OCI-LY3 (cell line): ENCODE measurements at regions not wholly inside any gene's neighbourhood (a gene's known extent, or its start where the extent isn't known, plus 50 kb on each side); places are given as distances from the start of the nearest gene placed in this dataset.
"Not testable (repeated sequence)": the region's sequence is repeated elsewhere in the genome, so short reads cannot be mapped to it uniquely, and the experiment has no call there.

Experiments
- EZH2phosphoT487 ChIP-seq: fragments of 200-600 bp; shearing (Covaris generic); IDR thresholded peaks from 2 replicates; pipeline ENCODE4 v1.6.1; 2018; ENCODE audit warnings: antibody characterized with exemption, mixed run types, low read depth
- TF ChIP-seq, protein P1 (sequence below): fragments of 200-600, 300-600 bp; sonication (generic); IDR thresholded peaks from 2 replicates; pipeline ENCODE4 v1.5.1; 2014; ENCODE audit warnings: antibody characterized with exemption, low read length, low read depth

DNA sequence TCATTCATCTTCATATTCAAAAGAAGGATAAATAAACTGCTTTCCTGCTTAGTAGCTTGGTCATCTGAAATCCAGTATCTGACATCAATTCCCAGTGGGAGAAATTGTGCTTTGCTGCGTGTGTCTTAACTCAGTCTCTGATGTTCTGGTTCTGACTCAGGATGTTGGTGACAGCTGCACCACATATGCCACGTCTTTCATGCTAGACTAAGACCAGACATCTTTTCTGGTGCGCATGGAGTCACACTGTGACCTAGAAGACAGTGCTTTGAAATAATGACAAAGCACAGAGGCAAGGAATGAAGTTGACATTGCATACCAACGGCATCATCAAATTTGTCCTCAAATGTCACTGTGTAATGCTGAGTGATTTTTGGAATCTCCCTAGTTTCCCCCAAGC, 308.8 kb upstream of the PLGLB1 start:
- TF ChIP-seq, protein P1, sequence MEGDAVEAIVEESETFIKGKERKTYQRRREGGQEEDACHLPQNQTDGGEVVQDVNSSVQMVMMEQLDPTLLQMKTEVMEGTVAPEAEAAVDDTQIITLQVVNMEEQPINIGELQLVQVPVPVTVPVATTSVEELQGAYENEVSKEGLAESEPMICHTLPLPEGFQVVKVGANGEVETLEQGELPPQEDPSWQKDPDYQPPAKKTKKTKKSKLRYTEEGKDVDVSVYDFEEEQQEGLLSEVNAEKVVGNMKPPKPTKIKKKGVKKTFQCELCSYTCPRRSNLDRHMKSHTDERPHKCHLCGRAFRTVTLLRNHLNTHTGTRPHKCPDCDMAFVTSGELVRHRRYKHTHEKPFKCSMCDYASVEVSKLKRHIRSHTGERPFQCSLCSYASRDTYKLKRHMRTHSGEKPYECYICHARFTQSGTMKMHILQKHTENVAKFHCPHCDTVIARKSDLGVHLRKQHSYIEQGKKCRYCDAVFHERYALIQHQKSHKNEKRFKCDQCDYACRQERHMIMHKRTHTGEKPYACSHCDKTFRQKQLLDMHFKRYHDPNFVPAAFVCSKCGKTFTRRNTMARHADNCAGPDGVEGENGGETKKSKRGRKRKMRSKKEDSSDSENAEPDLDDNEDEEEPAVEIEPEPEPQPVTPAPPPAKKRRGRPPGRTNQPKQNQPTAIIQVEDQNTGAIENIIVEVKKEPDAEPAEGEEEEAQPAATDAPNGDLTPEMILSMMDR: not testable (repeated sequence)
- not testable (repeated sequence) for TF ChIP-seq EZH2phosphoT487
